Activated CD4-positive, alpha-beta T cell treated with anti-CD3 and anti-CD28 coated beads, Interleukin-2, Interleukin-6, amounts not matched to agents 100 ng/mL and 50 ng/mL, durations not matched to agents 16 hours and 8 hours (primary cell): ENCODE measurements at regions not wholly inside any gene's neighbourhood (a gene's known extent, or its start where the extent isn't known, plus 50 kb on each side); places are given as distances from the start of the nearest gene placed in this dataset.
"Not testable (repeated sequence)": the region's sequence is repeated elsewhere in the genome, so short reads cannot be mapped to it uniquely, and the experiment has no call there.

Source experiments
- DNase-seq: peaks from one replicate; pipeline ENCODE4 v3.0.0-alpha.2; 2020

GRCh38 chr13:65585346-65585745 lies 1644.8 kb downstream of the PCDH9 start:
- no peak for DNase-seq

- DNase-seq, result no peak
Observed at GRCh38 chr13:65584126-65584525, 1646.0 kb downstream of the PCDH9 start.

DNA sequence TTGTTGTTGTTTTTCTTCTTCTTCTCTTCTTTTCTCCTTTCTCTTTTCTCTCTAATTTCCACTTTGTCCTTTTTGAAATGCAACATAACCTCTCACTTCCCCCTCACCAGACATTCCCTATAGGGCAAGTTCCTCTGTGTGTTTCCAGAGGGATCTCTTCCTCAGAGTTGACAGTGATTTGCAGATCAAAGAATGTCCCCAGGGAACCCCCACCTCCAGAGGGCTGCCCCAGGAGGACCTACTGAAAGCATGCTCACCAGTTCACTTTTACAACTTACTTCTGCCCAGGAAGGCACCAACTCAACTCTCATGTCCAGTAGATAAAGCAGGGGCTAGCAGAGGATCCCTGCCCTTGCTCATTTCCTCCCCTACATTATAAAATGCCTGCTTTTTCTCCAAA lies 1648.0 kb downstream of the PCDH9 start:
- no peak for DNase-seq

GRCh38 chr13:65564561-65564960 lies 1665.6 kb downstream of the PCDH9 start:
- not testable (repeated sequence) for DNase-seq

DNA sequence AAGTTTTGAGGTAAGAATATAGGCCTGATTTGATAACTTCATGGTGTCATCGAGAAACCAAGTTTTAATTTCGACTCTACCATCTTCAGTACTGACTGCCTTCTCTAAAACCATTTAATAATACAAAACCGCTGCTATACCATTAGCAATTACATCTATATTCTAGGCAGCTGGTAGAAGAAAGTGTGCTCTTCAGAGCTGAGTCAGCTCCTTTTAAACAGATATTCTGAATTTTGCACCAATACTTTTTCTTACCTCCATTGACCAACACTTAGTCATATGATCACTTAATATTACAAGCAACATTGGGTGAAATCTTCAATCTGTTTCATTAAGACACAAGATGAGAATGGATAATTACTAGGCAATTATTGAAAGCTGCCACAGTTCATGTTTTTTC lies 1667.8 kb downstream of the PCDH9 start:
- no peak for DNase-seq

DNA sequence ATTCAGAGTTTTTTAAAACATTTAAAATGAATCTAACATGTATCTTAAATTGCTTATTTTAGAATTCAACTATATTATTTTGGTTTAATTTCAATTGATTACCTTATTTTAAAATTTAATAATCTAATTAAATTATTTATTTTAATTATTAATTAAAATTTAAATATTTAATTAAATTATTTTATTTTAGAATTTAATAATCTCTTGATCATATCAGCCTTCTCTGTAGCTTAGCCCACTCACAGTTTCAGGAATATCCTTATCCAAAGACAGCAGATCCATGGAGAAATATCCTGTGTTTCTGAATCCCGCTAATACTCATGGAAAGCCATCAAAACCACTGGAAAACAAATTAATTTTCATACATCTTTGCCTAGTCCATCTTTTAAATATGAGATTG lies 1669.2 kb downstream of the PCDH9 start:
- no peak for DNase-seq

DNA sequence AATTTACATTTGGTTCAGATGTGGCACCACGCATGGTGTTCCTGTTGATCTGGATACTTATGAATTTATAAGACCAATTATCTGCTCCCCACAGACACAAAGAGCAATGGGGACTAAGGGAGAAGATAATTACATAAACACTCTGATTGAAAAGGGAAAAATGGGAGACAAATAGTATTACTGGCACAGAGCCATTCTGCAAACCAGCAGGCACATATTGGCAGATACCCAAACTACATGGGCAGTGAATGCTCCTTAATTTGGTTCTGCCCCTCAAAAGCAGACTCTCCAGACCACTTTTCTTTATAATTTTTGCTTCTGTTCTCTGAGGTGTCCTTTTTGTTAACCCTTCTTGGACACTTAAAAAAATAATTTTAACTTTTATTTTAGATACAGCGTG lies 1674.2 kb downstream of the PCDH9 start:
- DNase-seq, result no peak

- DNase-seq, result no peak
Observed at GRCh38 chr13:65553096-65553727, 1676.9 kb downstream of the PCDH9 start.

- no peak for DNase-seq
Observed at GRCh38 chr13:65551208-65551607, 1678.9 kb downstream of the PCDH9 start.

DNA sequence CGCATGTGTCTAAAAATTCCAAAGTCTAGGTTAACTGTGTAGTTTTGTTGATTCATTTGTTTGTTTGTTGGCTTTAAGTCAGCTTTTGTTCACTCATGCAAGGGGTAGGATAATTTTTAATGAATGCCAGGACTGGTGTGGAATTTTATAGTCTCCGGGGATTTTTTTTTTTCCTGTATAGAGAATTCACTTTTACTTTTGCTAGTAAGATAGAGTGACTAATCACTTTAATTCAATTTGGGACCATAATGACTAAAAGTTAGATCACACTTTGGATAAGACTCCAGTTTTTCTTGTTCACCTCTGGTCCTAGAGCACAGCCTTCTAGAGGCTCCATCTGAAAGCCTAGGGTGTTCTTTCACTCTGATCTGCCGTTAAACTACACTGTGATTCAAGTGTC lies 1690.0 kb downstream of the PCDH9 start:
- DNase-seq, result no peak

DNA sequence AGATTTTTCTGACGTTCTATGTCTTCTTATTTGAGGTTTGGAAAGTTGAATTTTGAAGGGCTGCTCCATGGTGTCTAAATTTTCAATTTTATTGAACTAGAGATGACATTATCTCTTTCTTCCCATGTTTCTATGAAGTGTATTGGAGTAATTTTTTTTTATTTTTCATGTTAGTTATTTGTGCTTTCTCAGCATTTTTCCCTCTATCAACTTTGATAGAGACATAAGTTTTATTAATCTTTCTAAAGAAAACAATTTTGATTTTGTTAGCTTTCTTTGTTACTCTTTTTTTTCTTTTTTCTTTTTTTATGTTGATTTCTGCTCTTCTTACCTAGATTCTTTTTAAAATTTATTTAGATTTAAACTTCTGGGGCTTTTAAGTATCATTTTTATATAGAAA lies 1694.8 kb downstream of the PCDH9 start:
- no peak for DNase-seq

- no peak for DNase-seq
Observed at GRCh38 chr13:65532231-65532630, 1697.9 kb downstream of the PCDH9 start.

- DNase-seq, result no peak
Observed at GRCh38 chr13:65530688-65531087, 1699.4 kb downstream of the PCDH9 start.

DNA sequence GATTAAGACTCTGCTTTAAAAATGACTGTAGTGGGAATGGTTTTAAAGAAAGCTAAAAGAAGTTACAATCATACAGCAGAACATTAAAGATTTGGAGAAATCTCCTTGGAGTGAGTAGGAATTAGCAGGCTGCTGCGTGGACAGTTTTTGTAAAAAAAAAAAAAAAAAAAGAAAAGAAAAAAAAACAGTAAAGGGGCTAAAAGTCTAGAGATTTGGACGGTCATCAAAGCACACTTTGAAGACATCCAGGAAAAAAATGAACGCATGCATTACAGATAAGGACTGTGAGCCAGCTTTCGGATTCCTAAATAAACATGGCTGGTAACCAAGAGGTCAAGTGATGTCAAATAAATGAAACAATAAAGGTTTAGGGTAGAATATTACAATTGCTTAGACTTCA lies 1700.6 kb downstream of the PCDH9 start:
- DNase-seq, result no peak

DNA sequence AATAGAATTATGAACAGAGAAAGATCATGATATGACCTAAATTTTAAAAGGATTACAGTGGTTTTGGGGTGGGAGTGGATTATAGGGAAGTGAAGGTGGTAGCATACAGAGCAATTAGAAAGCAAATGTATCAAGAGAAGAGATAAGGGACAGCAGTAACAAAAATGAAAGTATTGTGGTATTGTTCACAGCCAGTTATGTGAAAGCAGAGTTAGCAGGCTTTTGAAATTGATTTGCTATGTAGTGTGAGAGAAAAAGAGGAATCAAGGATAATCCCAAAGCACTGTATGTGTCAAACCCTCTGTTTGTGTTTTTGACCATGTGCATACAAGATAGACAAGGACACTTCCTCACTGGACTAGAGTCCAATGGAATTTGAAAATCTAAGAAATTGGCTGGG lies 1721.4 kb downstream of the PCDH9 start:
- no peak for DNase-seq

DNA sequence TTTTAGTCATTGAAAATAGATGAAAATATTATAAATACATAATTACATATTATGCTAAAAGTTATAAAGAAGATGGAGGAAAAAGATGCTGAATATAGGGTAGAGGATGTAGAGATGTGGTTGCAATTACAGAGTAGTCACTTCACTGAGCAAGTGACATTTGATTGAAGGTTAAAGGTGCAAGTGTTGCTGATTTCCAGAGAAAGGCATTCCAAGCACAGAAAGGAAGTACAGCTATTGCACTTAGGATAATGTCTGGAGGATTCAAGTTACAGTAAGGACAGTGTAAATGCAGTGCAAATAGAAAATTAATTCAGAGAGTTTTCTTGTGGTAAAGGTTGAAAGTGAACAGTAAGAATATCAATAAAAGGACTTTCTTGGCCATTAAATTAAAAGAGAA lies 1721.8 kb downstream of the PCDH9 start:
- no peak for DNase-seq

GRCh38 chr13:65505941-65506340 lies 1724.2 kb downstream of the PCDH9 start:
- no peak for DNase-seq

DNA sequence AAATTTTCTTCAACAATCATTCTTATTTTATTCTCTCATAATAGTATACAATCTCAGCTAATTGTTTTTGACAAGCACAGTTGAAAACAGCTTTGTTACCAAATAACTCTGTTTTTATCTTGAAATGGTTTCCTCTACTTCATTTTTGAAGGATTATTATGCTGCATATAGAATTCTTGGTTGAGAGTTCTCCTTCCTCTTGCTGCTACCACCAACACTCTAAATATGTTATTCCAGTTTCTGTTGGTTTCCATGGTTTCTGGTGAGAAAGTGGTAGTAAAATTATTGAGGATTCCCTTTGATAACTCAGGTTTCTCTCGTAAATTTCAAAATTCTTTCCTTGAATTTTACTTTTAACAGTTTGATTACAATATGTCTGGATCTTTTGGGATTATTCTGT lies 1725.9 kb downstream of the PCDH9 start:
- DNase-seq, result no peak

DNA sequence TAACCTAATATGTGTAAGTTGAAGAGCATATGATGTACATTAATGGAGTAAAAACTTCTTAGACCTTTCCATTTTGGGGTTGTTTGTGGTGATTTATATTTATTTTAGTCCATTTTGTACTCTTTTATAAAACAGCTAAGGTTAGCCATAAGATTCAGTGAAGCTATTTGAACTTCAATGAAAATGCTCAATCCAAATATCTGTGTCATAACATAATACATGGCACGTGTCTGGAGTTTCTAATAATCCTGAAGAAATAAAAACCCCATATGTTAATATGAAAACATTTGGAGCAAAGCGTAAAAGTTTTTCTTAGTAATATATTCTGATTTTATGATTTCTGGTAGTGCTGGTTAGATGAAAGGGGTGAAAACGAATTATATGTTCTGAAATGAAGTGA lies 1729.7 kb downstream of the PCDH9 start:
- DNase-seq, result no peak

DNA sequence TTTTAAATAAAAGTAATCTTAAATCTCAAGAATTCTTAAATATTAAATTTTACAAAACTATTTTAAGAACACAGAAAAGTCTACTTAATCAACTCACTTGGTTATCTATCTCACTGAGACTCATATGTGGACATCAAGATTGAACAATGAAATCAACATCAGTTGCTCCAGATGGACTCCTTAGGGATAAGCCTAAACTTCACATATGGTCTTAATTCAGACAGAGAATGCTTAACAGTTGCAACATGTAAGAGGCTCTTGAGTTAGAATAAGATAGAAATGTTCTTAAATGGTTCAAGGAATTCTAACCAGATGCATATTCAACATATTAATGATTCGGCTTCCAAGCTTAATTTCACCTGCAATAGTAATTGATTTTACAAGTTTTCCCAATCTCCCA lies 1730.9 kb downstream of the PCDH9 start:
- no peak for DNase-seq

DNA sequence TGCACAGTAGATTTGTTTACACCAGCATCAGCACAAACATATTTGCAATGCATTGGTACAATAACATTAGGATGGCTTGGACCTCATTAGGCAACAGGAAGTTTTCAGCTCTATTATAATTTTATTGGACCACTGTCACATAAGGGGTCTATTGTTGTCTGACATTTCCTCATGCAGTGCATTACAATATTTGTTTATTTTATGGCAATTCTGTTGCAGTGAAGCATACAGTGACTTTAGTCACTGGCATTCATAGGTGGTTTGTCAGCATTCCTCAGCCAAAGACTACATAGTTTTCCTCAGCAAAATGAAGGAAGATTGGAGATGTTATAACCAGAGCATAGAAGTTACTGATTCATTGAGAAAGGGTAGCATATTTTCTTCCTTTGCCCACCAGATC lies 1732.9 kb downstream of the PCDH9 start:
- DNase-seq, result no peak

- not testable (repeated sequence) for DNase-seq
Observed at GRCh38 chr13:65490725-65491124, 1739.4 kb downstream of the PCDH9 start.

DNA sequence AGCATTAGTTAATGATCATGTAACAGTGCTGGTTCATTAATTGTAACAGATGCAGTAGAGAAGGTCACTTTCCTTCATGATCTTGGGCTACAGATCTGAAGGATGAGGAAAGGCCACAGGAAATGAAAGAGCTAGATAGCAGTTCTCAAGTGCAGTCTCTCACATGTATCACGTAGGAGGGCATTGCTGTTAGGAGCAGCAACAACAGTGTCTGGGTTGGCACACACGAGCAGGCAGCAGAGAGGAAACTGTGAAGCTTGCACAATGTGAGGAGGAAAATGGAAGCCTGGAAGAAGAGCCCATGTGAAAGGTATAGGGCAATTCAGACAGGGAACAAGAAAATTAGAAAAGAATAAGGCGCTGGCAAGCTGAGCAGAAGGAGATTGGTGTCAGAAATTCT lies 1741.5 kb downstream of the PCDH9 start:
- no peak for DNase-seq

DNA sequence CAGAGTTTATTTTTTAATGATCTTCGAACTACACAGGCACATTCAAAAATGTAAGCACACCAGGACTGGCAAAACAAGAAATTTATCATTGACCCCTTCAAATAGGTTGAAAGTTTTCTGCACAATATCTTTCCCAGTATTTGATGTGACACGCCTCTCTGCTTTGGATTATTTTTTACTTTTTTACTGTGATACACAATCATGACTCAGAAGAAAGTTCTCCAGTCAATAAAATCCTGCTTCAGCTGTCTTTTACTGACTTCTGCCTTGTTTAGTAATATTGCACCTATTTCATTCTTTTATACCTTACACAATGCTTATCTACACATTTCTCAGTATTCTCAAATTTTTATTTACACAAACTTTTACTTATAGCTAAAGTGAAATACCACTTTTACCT lies 1750.4 kb downstream of the PCDH9 start:
- DNase-seq, result no peak

DNA sequence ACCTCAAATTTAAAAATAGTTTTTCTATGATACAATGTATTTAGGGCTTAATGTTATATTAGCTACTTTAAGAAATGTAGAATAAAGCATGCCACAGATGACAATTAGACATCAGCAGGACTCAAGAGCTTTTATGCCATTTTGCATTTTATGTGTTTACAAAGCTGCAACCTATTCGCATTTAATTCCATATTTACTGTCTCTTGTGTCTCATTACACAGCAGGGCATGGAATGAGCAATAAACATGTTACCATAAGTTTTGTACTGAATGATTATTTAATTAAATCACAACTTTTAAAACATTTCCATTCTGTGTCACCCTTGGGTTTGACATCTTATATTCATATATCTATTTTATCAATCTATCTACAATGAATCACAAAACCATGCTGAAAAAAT lies 1756.9 kb downstream of the PCDH9 start:
- DNase-seq, result no peak

- DNase-seq, result no peak
Observed at GRCh38 chr13:65472336-65472735, 1757.8 kb downstream of the PCDH9 start.
